HCT116 (cell line): ENCODE measurements at regions not wholly inside any gene's neighbourhood (a gene's known extent, or its start where the extent isn't known, plus 50 kb on each side); places are given as distances from the start of the nearest gene placed in this dataset.

Experiments used
- ATAC-seq: fragments of 200-7000 bp; cut with Tn5 transposase; 2 replicates; pipeline ENCODE4 v1.9.1; 2020; ENCODE audit warnings: mild to moderate bottlenecking, moderate library complexity
- BruUV-seq: library from RNA; stranded (reverse); fragments of 400-500 nt; replicated peaks from 2 replicates; lab custom pipeline; 2021; lab: Mats Ljungman, UMichigan
- CTCF ChIA-PET: fragments of 300-600 bp; sonication (Branson Sonifier 250); formaldehyde crosslinking; loops from one replicate; lab custom pipeline; 2021; ENCODE audit warnings: antibody characterized with exemption; lab: Charles Lee
- POLR2A ChIA-PET: fragments of 300-600, 350-600 bp; sonication (Branson Sonifier 250); formaldehyde crosslinking; loops from one replicate; lab custom pipeline; 2021; ENCODE audit warnings: antibody characterized with exemption; lab: Charles Lee
- RAD21 ChIA-PET, 2 experiments: fragments of 300-600 bp; sonication (Branson Sonifier 250); formaldehyde crosslinking; loops; one replicate each; lab custom pipeline; 2023; ENCODE audit warnings: low total read pairs in 2 of 2; ENCODE audit not compliant: uncharacterized antibody in 2 of 2, unreplicated experiment in 2 of 2, low non-redundant PET in 1 of 2; lab: Charles Lee
- DNase-seq: peaks from one replicate; pipeline ENCODE4 v3.0.0-alpha.2; 2010; ENCODE audit warnings: low read depth, low spot score
- H2AFZ ChIP-seq: fragments of 200-600 bp; shearing (Covaris generic), sonication (generic); 2 replicates; pipeline ENCODE4 v1.6.1; 2017; ENCODE audit warnings: low read depth, mixed run types, mixed read lengths, antibody characterized with exemption, low read length; ENCODE audit not compliant: poor library complexity, severe bottlenecking
- H3K27ac ChIP-seq: 2 replicates; pipeline ENCODE4 v1.5.1; 2012; ENCODE audit warnings: low read depth, low read length
- H3K27me3 ChIP-seq: fragments of 200-600 bp; sonication (generic); 2 replicates; pipeline ENCODE4 v1.6.1; 2016; ENCODE audit warnings: mixed run types, low read length, mixed read lengths; ENCODE audit not compliant: insufficient read depth
- H3K36me3 ChIP-seq, 2 experiments: fragments of 200-500 bp in 1 of 2; fragments of 200-600 bp in 1 of 2; sonication (Bioruptor generic) in 1 of 2; sonication (generic) in 1 of 2; 2 replicates each; pipeline versions ENCODE4 v1.5.1 to v1.6.1; 2014 to 2016; ENCODE audit warnings: low read length in 2 of 2, inconsistent platforms in 1 of 2, mixed read lengths in 1 of 2, mixed run types in 1 of 2; ENCODE audit not compliant: insufficient read depth in 2 of 2, control insufficient read depth in 1 of 2
- H3K4me1 ChIP-seq, 2 experiments: fragments of 200-600 bp in 1 of 2; sonication (generic) in 1 of 2; 2 replicates each; pipeline versions ENCODE4 v1.5.1 to v1.6.1; 2012 to 2017; ENCODE audit warnings: low read length in 2 of 2, inconsistent platforms in 1 of 2, mild to moderate bottlenecking in 1 of 2, mixed read lengths in 1 of 2, mixed run types in 1 of 2, moderate library complexity in 1 of 2; ENCODE audit not compliant: insufficient read depth in 2 of 2, control insufficient read depth in 1 of 2
- H3K4me2 ChIP-seq: fragments of 200-600 bp; sonication (generic); 2 replicates; pipeline ENCODE4 v1.6.1; 2017; ENCODE audit warnings: mixed run types, low read length, mixed read lengths
- H3K4me3 ChIP-seq, 2 experiments: fragments of 200-600 bp in 1 of 2; sonication (generic) in 1 of 2; replicated peaks in 1 of 2; 2 replicates each; pipeline ENCODE4 v1.5.1; 2011 to 2016; ENCODE audit warnings: low read length in 2 of 2, control low read depth in 1 of 2, low read depth in 1 of 2, mild to moderate bottlenecking in 1 of 2, mixed read lengths in 1 of 2, mixed run types in 1 of 2
- H3K79me2 ChIP-seq: fragments of 200-600 bp; sonication (generic); 2 replicates; pipeline ENCODE4 v1.6.1; 2017; ENCODE audit warnings: mild to moderate bottlenecking, mixed run types, low read length, moderate library complexity, mixed read lengths; ENCODE audit not compliant: insufficient read depth
- H3K9ac ChIP-seq: fragments of 200-600 bp; sonication (generic); 2 replicates; pipeline ENCODE4 v1.6.1; 2016; ENCODE audit warnings: low read length, mixed read lengths
- H3K9me2 ChIP-seq: fragments of 200-600 bp; sonication (generic), shearing (Covaris generic); 2 replicates; pipeline ENCODE4 v1.6.1; 2017; ENCODE audit warnings: mixed run types, mild to moderate bottlenecking, moderate library complexity; ENCODE audit not compliant: insufficient read depth
- H3K9me3 ChIP-seq, 2 experiments: fragments of 200-500 bp in 1 of 2; fragments of 200-600 bp in 1 of 2; sonication (Bioruptor generic) in 1 of 2; sonication (generic) in 1 of 2; 2 replicates each; pipeline ENCODE4 v1.6.1; 2014 to 2017; ENCODE audit warnings: low read length in 2 of 2, mixed read lengths in 2 of 2, inconsistent platforms in 1 of 2, low read depth in 1 of 2, mild to moderate bottlenecking in 1 of 2, mixed run types in 1 of 2, moderate library complexity in 1 of 2; ENCODE audit not compliant: control insufficient read depth in 1 of 2, insufficient read depth in 1 of 2
- H4K20me1 ChIP-seq: fragments of 200-600 bp; sonication (generic), shearing (Covaris generic); 2 replicates; pipeline ENCODE4 v1.6.1; 2017; ENCODE audit warnings: mixed run types, mild to moderate bottlenecking, moderate library complexity; ENCODE audit not compliant: insufficient read depth
- CBX3 ChIP-seq: IDR thresholded peaks from 2 replicates; pipeline ENCODE4 v1.6.1; 2012; ENCODE audit warnings: low read depth
- CEBPB ChIP-seq: IDR thresholded peaks from 2 replicates; pipeline ENCODE4 v1.6.1; 2012; ENCODE audit warnings: low read depth
- CTCF ChIP-seq, 3 experiments: fragments of 200-600 bp in 1 of 3; sonication (generic) in 1 of 3; IDR thresholded peaks in 2 of 3; conservative IDR thresholded peaks in 1 of 3; 2 replicates each; pipeline ENCODE4 v1.5.1; 2012 to 2017; ENCODE audit warnings: low read depth in 2 of 3, low read length in 2 of 3, antibody characterized with exemption in 1 of 3, borderline replicate concordance in 1 of 3, control low read depth in 1 of 3, mild to moderate bottlenecking in 1 of 3, mixed read lengths in 1 of 3, mixed run types in 1 of 3, moderate library complexity in 1 of 3; ENCODE audit not compliant: insufficient read depth in 1 of 3
- EGR1 ChIP-seq: IDR thresholded peaks from 2 replicates; pipeline ENCODE4 v1.6.1; 2012; ENCODE audit warnings: low read depth
- ELF1 ChIP-seq: IDR thresholded peaks from 2 replicates; pipeline ENCODE4 v1.6.1; 2012; ENCODE audit warnings: low read depth, borderline replicate concordance
- EZH2phosphoT487 ChIP-seq: fragments of 200-600 bp; IDR thresholded peaks from 2 replicates; pipeline ENCODE4 v1.6.1; 2018; ENCODE audit warnings: antibody characterized with exemption, borderline replicate concordance
- FOSL1 ChIP-seq: IDR thresholded peaks from 2 replicates; pipeline ENCODE4 v1.6.1; 2012; ENCODE audit warnings: low read depth
- JUND ChIP-seq: IDR thresholded peaks from 2 replicates; pipeline ENCODE4 v1.6.1; 2012
- POLR2A ChIP-seq: IDR thresholded peaks from 2 replicates; pipeline ENCODE4 v1.7.0; 2011; ENCODE audit warnings: borderline replicate concordance; ENCODE audit not compliant: insufficient read depth, insufficient read length; ENCODE audit errors: extremely low read depth
- REST ChIP-seq: IDR thresholded peaks from 2 replicates; pipeline ENCODE4 v1.6.1; 2012; ENCODE audit warnings: low read depth
- SIN3A ChIP-seq: IDR thresholded peaks from 2 replicates; pipeline ENCODE4 v1.6.1; 2012; ENCODE audit warnings: low read depth
- TCF7L2 ChIP-seq: IDR thresholded peaks from 2 replicates; pipeline ENCODE4 v1.7.0; 2011; ENCODE audit warnings: borderline replicate concordance, inconsistent platforms; ENCODE audit not compliant: insufficient read depth, insufficient read length; ENCODE audit errors: extremely low read depth
- ZBTB33 ChIP-seq: IDR thresholded peaks from 2 replicates; pipeline ENCODE4 v1.6.1; 2011; ENCODE audit warnings: mild to moderate bottlenecking, low read length, moderate library complexity; ENCODE audit not compliant: insufficient replicate concordance; ENCODE audit errors: extremely low read depth
- ZFX ChIP-seq: fragments of 450-650 bp; IDR thresholded peaks from 2 replicates; pipeline ENCODE4 v1.6.1; 2017
- ZNF274 ChIP-seq: fragments of 200-500 bp; sonication (Bioruptor generic); IDR thresholded peaks from 2 replicates; pipeline ENCODE4 v1.6.1; 2014; ENCODE audit warnings: mild to moderate bottlenecking, low read depth, low read length, inconsistent platforms
- intact Hi-C: fragments of 100-400 bp; cut with micrococcal nuclease; formaldehyde crosslinking; loops from 2 replicates; pipeline ENCODE4 v1.10.0; 2022

- no peak for TF ChIP-seq ZBTB33
- TF ChIP-seq ELF1, result no peak
- TF ChIP-seq FOSL1, result no peak
- no peak for TF ChIP-seq ZNF274
- TF ChIP-seq REST, result no peak
- no peak for TF ChIP-seq SIN3A
- TF ChIP-seq CTCF (IDR thresholded peaks at IDR 0.05 in 2 of 3, conservative IDR thresholded peaks at IDR 0.05 in 1 of 3; ENCODE audit: borderline replicate concordance in 1 of 3, insufficient read depth in 1 of 3, low read depth in 2 of 3, low read length in 2 of 3), result no peak
- no peak for TF ChIP-seq ZFX
- no peak for TF ChIP-seq POLR2A
- no peak for TF ChIP-seq TCF7L2
- no peak for TF ChIP-seq EGR1
- no peak for TF ChIP-seq JUND
- no peak for TF ChIP-seq CEBPB
- no peak for TF ChIP-seq EZH2phosphoT487
- no peak for TF ChIP-seq CBX3
- DNase-seq (no peak), ATAC-seq (no peak)
- H3K4me2 ChIP-seq, result no peak overlapping the region
- intact Hi-C loops, result no loop called here
- H3K36me3 ChIP-seq, result no peaks in the 10 kb centered on the region
- H3K79me2 ChIP-seq, result no peaks in the 10 kb centered on the region
- H3K9me3 ChIP-seq, result no peaks in the 10 kb centered on the region
- H3K9ac ChIP-seq, result no peak overlapping the region
- BruUV-seq, result no TSS peak
- H3K4me3 ChIP-seq, result no peak overlapping the region
- peaks cover 13% of the 10 kb centered on the region; the same call in 1 of the 2 replicates for H3K27me3 ChIP-seq
- H2AFZ ChIP-seq, result no peak overlapping the region
- no peak overlapping the region for H3K27ac ChIP-seq
- no peaks in the 10 kb centered on the region for H4K20me1 ChIP-seq
- RAD21 ChIA-PET, result no interaction called here
- POLR2A ChIA-PET, result no interaction called here
- no peaks in the 10 kb centered on the region for H3K9me2 ChIP-seq
- CTCF ChIA-PET, result no interaction called here
- no peaks in the 10 kb centered on the region; a peak in 1 of 4 replicates for H3K4me1 ChIP-seq
These were observed 121.4 kb upstream of the HDAC4 start for GRCh38 chr2:239522002-239522739.
